Peyer's patch (tissue), 4 donors: ENCODE measurements at regions not wholly inside any gene's neighbourhood (a gene's known extent, or its start where the extent isn't known, plus 50 kb on each side); places are given as distances from the start of the nearest gene placed in this dataset.
"Not testable (repeated sequence)": the region's sequence is repeated elsewhere in the genome, so short reads cannot be mapped to it uniquely, and the experiment has no call there.

ENCODE experiments used
- DNase-seq, 3 donors: peaks; one replicate each; pipeline ENCODE4 v3.0.0-alpha.2; 2017 to 2019
- H3K27ac ChIP-seq, 4 donors: fragments of 200-600 bp; sonication (generic); one replicate each; pipeline ENCODE4 v1.5.1; 2016 to 2019
- H3K27me3 ChIP-seq, 2 donors: fragments of 200-600 bp; sonication (generic); one replicate each; pipeline ENCODE4 v1.5.1; 2019
- H3K36me3 ChIP-seq, 3 donors: fragments of 200-600 bp; sonication (generic); one replicate each; pipeline ENCODE4 v1.5.1; 2016 to 2019
- H3K4me1 ChIP-seq, 4 donors: fragments of 200-600 bp; sonication (generic); one replicate each; pipeline ENCODE4 v1.5.1; 2016 to 2019
- H3K4me3 ChIP-seq, 4 donors: fragments of 200-600 bp; sonication (generic); 1 replicate in 3 of 4; 2 replicates in 1 of 4; pipeline ENCODE4 v1.5.1; 2016 to 2019; ENCODE audit warnings: mild to moderate bottlenecking in 1 of 4
- H3K9me3 ChIP-seq, 4 donors: fragments of 200-600 bp; sonication (generic); one replicate each; pipeline ENCODE4 v1.5.1; 2016 to 2019; ENCODE audit warnings: mild to moderate bottlenecking in 1 of 4
- POLR2A ChIP-seq, 2 donors: fragments of 450-650 bp; IDR thresholded peaks; one replicate each; pipeline ENCODE4 v1.5.1; 2017; ENCODE audit warnings: antibody characterized with exemption in 2 of 2, mild to moderate bottlenecking in 2 of 2, moderate library complexity in 2 of 2
- TF ChIP-seq, protein P1 (sequence below), 6 experiments: fragments of 450-650 bp in 4 of 6; fragments of 200-600 bp in 2 of 6; sonication (generic) in 1 of 6; IDR thresholded peaks; one replicate each; pipeline ENCODE4 v1.5.1; 2017 to 2019; ENCODE audit warnings: antibody characterized with exemption in 6 of 6, mild to moderate bottlenecking in 3 of 6, moderate library complexity in 1 of 6

DNA sequence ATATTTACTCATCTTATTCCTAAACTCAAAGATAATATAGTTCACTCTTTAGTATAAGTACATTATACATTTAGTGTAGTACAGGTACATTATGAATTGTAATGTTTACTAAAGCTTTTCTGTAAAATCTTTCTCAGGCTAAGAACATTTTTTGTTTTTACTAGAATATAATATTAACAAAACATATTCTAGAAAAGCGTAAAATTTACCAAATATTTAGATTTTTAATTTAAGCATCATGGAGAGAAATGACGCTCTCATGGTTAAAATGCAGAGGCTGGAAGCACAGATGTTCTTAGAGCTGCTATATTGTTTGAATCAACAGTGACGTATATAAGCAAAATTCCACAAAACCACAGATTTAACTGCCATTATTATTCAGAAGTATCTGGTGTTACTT, 54.7 kb upstream of the NBPF15 start:
- not testable (repeated sequence) for H3K9me3 ChIP-seq, H3K36me3 ChIP-seq, H3K4me1 ChIP-seq, H3K4me3 ChIP-seq, H3K27me3 ChIP-seq, H3K27ac ChIP-seq, DNase-seq

DNA sequence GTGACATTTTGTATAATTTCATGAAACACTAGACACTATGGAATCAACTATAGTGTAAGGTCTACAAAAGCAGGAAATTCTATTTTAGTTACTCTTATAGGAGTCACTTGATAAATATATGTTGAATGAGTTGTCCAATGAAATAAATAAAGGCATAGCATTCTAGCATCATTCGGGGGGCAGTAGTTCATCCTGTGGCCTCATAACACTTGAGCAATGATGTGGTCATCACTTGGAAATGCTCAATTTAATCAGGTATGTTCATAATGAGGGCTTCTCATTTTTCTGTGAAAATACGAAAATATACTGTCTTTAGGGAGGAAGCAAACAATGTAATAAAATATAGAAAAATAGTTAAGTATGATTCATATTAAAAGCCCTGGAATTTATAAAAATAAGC, 55.4 kb upstream of the NBPF15 start:
- not testable (repeated sequence) for H3K4me1 ChIP-seq, H3K27ac ChIP-seq, H3K9me3 ChIP-seq, H3K27me3 ChIP-seq, H3K36me3 ChIP-seq, DNase-seq, H3K4me3 ChIP-seq

DNA sequence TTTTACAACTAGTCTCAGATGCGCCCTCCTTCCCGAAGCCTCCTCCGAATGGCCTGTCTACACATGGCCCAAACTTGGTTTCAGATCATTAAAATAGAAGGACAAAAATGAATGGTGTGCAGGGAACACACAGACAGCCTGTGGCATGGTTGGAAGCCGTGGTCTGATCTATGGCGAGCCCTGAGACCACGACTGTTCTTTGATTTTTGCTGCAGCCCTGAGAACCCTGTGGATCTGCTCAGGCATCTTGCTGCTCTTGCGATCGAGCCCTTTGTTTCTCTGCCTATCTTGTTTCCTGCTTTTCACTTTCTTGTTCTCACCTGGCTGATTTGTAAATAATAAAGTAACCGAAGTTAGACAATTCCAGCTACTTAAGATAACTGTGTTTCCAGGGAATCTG, 57.0 kb upstream of the NBPF15 start:
- H3K4me1 ChIP-seq, H3K4me3 ChIP-seq, H3K9me3 ChIP-seq, H3K27ac ChIP-seq, H3K27me3 ChIP-seq, DNase-seq, H3K36me3 ChIP-seq: not testable (repeated sequence)

DNA sequence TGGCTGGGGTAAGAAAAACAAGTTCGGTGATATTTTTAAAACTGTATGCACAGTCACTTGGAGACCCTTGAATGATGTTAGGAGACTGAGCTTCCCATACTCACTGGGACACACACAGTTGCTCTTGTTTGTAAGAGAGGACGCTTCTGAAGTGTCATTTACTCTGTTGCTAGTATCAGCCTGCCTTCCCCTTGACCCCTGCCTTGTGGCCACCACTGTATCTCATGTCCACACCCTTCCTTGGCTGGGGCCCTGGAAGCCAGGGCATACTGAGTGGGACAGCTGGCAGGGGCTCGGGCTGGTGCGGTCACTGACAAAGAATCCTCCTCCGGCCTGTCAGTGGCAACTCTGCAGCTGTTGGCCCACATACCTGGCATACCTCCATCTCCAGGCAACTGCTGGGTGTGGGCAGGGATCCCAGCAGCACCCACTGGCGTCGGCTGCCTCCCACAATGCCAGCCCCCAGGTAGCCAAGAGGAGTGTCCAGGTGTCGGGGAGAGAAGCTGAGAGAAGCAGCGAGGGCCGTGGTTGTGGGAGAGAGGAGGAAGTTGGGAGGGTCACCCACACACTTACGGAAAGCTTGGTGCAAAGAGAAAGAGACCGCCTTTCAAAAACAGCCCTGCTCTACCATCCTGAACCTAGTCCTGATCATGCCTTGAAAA, 58.2 kb upstream of the NBPF15 start:
- not testable (repeated sequence) for H3K27me3 ChIP-seq, H3K27ac ChIP-seq, H3K4me1 ChIP-seq, H3K4me3 ChIP-seq, H3K36me3 ChIP-seq, DNase-seq, H3K9me3 ChIP-seq

DNA sequence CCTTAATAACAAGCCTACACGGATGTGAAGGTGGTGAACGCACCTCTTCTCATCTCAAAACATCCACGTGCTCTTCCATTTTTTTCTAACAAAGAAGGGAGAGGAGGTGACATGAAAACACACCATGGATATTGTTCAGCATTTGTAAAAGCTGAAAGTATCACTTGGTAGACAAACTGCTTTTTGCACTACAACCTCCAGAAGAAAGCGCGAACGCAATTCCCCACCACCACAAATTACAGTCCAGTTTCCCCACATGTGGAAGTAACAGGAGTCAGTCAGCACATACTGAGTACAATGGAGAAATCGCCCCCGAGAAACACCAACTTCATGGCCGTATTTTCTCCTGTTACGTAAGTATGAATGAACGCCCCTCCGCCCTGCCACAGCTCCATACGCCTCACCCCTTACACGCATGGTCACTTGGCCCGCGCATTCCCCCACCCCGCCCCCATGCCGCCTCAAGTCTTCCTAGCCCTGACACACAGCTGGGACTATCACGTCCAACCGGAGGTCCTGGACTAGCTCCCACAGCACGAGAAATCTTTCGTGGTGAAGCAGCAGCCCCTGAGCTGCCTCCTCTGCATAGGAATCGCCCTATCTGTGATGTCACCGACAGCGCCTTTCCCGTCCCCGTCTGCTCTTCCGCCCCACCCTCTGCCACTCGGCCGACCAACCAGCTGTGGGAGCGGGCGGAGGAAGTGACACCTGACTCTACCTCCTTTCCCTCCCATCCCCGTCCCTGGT, 62.4 kb upstream of the NBPF15 start:
- DNase-seq, result peak; percentile 48 to 84 (median 76)
- not testable (repeated sequence) for H3K36me3 ChIP-seq, H3K9me3 ChIP-seq, H3K4me1 ChIP-seq, H3K27me3 ChIP-seq
- Histone ChIP-seq H3K27ac (peak overlapping the region in 3 of 4 donors; percentile 76 to 83 (median 79)), H3K4me3 (peak overlapping the region in 3 of 4 donors; percentile 23 to 34 (median 24))
- peak in 1 of 2 donors; percentile 58 for TF ChIP-seq POLR2A (IDR thresholded peaks at IDR 0.05)

DNA sequence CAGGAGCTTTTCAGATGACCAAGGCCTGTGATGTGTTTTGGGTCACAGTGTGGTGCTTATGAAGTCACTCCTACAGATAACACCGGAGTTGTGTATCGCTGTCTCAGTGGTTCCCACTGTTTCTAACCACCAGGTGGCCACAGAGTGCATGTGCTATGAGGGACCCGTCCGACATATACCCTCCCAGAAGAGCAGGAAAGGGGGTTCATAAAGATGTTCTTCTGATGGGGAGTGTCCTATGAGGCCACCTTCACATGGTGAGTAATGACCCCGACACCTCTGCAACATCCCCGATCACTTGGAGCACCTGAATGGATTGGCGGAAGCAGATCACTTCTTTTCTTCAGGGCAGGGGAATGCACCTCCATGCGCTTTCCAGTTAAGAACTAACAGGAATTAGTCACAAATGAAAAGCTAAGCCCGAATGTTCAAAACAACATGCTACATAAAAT, 60.5 kb upstream of the PPIAL4F start:
- not testable (repeated sequence) for H3K4me3 ChIP-seq, H3K27me3 ChIP-seq, H3K9me3 ChIP-seq, H3K36me3 ChIP-seq, H3K4me1 ChIP-seq, H3K27ac ChIP-seq
- TF ChIP-seq, protein P1, sequence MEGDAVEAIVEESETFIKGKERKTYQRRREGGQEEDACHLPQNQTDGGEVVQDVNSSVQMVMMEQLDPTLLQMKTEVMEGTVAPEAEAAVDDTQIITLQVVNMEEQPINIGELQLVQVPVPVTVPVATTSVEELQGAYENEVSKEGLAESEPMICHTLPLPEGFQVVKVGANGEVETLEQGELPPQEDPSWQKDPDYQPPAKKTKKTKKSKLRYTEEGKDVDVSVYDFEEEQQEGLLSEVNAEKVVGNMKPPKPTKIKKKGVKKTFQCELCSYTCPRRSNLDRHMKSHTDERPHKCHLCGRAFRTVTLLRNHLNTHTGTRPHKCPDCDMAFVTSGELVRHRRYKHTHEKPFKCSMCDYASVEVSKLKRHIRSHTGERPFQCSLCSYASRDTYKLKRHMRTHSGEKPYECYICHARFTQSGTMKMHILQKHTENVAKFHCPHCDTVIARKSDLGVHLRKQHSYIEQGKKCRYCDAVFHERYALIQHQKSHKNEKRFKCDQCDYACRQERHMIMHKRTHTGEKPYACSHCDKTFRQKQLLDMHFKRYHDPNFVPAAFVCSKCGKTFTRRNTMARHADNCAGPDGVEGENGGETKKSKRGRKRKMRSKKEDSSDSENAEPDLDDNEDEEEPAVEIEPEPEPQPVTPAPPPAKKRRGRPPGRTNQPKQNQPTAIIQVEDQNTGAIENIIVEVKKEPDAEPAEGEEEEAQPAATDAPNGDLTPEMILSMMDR (IDR thresholded peaks at IDR 0.05), result peak in 4 of 6 experiments; percentile 25 to 48 (median 32)
- peak in 1 of 3 donors; percentile 32 for DNase-seq

DNA sequence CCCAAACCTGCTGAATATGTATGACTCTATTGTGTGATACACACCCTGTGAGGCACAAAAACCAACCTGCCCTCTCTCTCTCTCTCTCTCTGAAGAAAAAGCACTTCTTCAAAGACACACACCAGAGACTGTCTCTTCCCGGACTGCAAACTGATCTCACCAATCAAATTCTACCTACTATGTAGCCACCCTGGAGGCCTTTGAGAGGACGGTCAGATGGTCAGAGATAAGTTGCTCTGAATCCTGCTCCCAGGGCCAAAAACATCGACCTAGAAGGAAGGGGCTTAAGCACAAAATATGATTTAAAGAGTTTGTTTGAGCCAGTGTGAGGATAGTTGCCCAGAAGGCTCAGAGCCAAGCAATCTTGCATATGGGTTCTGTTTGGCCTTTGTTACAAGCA, 59.2 kb upstream of the PPIAL4F start:
- H3K4me3 ChIP-seq, H3K4me1 ChIP-seq, DNase-seq, H3K27ac ChIP-seq, H3K27me3 ChIP-seq, H3K36me3 ChIP-seq, H3K9me3 ChIP-seq: not testable (repeated sequence)

DNA sequence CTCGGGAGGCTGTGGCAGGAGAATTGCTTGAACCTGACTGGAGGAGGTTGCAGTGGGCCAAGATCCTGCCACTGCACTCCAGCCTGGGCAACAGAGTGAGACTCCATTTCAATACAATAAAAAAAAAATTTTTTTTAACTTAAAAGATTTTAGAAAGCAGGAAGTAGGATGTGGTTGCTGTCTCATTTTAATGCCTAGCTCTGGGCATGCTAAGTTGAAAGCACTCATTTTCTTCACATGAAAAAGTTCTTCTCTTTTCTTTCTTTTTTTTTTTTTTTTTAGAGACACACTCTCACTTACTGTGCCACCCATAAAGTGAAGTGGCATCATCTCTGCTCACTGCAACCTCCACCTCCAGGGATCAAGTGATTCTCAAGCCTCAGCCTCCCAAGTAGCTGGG, 58.4 kb upstream of the PPIAL4F start:
- H3K9me3 ChIP-seq, H3K27ac ChIP-seq, H3K36me3 ChIP-seq, DNase-seq, H3K4me3 ChIP-seq, H3K27me3 ChIP-seq, H3K4me1 ChIP-seq: not testable (repeated sequence)

DNA sequence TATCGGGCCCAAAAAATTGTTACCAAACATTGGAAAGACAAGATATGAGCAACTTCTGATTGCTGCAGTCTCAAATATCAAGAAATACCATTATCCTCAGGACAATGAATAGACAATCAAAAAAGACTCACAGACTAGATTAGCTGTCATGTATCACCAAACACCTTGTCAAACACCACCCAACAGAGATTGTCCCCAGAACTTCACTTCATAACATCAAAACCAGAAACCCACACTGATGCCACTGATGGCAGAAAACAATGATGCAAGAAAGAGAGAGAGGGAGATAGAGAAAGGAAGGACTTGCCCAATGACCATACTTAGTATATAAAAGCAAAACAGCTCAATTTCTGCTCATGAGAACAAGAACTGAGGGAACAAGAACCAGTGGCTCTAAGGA, 56.0 kb upstream of the PPIAL4F start:
- not testable (repeated sequence) for H3K36me3 ChIP-seq, DNase-seq, H3K4me1 ChIP-seq, H3K4me3 ChIP-seq, H3K9me3 ChIP-seq, H3K27ac ChIP-seq, H3K27me3 ChIP-seq

DNA sequence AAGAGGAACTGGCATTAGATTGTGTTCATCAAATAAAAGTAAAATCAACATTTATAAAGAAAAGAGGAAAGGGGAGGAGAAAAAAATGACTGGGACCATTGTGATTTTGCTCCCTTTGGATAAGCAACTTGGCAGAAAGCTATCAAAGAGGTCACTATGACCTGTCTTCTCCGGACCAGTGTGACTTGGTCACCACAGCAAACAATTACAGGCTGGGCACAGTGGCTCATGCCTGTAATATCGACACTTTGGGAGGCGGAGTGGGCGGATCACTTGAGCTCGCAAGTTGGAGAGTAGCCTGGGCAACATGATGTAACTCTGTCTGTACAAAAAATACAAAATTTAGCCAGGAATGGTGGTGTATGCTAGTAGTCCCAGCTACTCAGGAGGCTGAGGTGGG, 55.5 kb upstream of the PPIAL4F start:
- not testable (repeated sequence) for H3K4me1 ChIP-seq, H3K9me3 ChIP-seq, H3K27me3 ChIP-seq, H3K36me3 ChIP-seq, H3K27ac ChIP-seq, H3K4me3 ChIP-seq, DNase-seq

DNA sequence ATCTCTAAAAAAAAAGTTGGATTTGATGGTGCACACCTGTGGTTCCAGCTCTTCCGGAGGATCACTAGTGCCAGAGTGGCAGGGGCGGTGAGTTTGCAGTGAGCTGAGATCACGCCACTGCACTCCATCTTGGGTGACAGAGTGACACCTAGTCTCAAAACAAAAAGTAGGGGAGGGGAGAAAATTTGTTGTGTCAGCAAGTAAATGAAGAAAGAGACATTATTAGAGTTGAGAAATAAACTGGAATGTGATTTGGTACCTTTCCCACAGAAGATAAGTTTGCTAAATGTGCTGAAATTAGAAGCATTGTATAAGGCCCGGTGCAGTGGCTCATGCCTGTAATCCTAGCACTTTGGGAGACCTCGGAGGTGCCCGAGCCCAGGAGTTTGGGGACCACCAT, 54.0 kb upstream of the PPIAL4F start:
- H3K4me1 ChIP-seq, result not testable (repeated sequence)

DNA sequence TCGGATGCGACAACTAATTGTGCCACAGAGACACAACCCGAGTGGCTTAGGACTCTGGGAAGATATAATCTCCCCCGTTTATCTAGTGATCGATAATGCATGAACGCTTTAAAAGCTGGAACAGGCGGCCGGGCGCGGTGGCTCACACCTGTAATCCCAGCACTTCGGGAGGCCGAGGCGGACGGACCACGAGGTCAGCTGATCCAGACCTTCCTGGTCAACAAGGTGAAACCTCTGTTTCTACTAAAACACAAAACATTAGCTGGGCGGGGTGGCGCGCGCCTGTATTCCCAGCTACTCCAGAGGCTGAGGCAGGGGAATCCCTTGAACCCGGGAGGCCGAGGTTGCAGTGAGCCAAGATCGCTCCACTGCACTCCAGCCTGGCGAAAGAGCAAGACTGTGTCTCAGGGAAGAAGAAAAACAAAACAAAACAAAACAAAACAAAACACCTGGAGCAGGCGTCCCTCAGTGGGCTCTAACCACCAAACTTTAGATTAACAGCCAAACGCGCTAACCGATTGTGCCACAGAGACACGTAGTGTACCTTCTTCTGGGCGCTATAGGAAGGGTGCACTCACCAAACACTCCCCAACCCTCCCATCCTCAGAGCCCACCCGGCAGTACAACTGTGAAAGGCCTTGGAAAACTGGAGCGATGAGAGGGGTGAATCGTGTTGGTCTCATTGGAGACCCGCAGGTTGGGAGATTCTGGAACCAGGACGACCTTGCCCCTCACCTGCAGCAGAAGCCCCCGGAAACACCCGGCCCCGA, 53.3 kb upstream of the PPIAL4F start:
- not testable (repeated sequence) for H3K4me3 ChIP-seq, H3K4me1 ChIP-seq, H3K27me3 ChIP-seq, H3K36me3 ChIP-seq, H3K9me3 ChIP-seq, H3K27ac ChIP-seq
- peak in 1 of 3 donors; percentile 12 for DNase-seq

More for the DNA sequence above, 54.0 kb upstream of the PPIAL4F start:
- not testable (repeated sequence) for H3K36me3 ChIP-seq, H3K27me3 ChIP-seq, H3K27ac ChIP-seq, DNase-seq, H3K9me3 ChIP-seq, H3K4me3 ChIP-seq
